ENCODE measurements at regions not wholly inside any gene's neighbourhood (a gene's known extent, or its start where the extent isn't known, plus 50 kb on each side); places are given as distances from the start of the nearest gene placed in this dataset.

DNA sequence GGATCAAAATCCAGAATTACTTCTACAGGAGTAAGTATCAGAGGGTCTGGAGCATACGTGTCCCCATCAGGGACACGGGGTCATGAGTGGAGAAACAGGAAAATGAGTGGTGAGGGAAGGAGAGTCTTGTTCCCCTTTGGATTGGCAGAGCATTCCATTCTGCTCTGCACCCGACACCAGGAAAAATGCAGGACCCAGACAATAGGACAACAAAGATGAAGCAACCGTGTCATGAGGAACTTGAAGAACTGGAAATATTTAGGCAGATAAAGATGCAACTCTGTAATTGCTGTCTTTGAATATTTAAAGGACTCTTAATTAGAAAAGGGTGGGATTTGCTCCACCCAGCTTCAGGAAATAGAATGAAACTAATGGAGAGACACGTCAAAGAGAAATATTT, 89.0 kb upstream of the BLID start:
- Histone ChIP-seq H3K4me3 (ENCODE audit: control insufficient read depth in 2 of 3, extremely low read depth in 1 of 3, insufficient read depth in 2 of 3, low read depth in 1 of 3, low read length in 3 of 3) (no peak overlapping the region), H2AFZ (ENCODE audit: control insufficient read depth, low read length) (no peak overlapping the region), H3K36me3 (ENCODE audit: control insufficient read depth in 2 of 2, extremely low read depth in 1 of 2, insufficient read depth in 2 of 2, low read length in 2 of 2) (no peaks in the 10 kb centered on the region), H3K4me1 (ENCODE audit: control insufficient read depth, extremely low read depth, insufficient read depth, low read length) (peaks cover 25% of the 10 kb centered on the region), H3K9ac (ENCODE audit: control insufficient read depth, extremely low read depth, insufficient read depth, low read length) (no peak overlapping the region), H3K79me2 (ENCODE audit: control insufficient read depth, insufficient read depth, low read length) (peaks cover 11% of the 10 kb centered on the region), H3K4me2 (ENCODE audit: control insufficient read depth, extremely low read depth, insufficient read depth, low read depth, low read length) (no peak overlapping the region), H4K20me1 (ENCODE audit: control insufficient read depth, extremely low read depth, insufficient read depth, low read length) (no peaks in the 10 kb centered on the region), H3K27ac (ENCODE audit: control insufficient read depth, insufficient read depth, low read length) (no peak overlapping the region), H3K27me3 (ENCODE audit: control insufficient read depth, extremely low read depth, insufficient read depth, low read length) (no peaks in the 10 kb centered on the region), H3K9me1 (ENCODE audit: control insufficient read depth, extremely low read depth, insufficient read depth, low read length) (no peaks in the 10 kb centered on the region), H3K9me3 (ENCODE audit: control insufficient read depth, low read depth, low read length) (no peaks in the 10 kb centered on the region)
- DNase-seq (ENCODE audit: low read depth, low spot score) (no peak), FAIRE-seq (no peak)
- TF ChIP-seq, protein P1, sequence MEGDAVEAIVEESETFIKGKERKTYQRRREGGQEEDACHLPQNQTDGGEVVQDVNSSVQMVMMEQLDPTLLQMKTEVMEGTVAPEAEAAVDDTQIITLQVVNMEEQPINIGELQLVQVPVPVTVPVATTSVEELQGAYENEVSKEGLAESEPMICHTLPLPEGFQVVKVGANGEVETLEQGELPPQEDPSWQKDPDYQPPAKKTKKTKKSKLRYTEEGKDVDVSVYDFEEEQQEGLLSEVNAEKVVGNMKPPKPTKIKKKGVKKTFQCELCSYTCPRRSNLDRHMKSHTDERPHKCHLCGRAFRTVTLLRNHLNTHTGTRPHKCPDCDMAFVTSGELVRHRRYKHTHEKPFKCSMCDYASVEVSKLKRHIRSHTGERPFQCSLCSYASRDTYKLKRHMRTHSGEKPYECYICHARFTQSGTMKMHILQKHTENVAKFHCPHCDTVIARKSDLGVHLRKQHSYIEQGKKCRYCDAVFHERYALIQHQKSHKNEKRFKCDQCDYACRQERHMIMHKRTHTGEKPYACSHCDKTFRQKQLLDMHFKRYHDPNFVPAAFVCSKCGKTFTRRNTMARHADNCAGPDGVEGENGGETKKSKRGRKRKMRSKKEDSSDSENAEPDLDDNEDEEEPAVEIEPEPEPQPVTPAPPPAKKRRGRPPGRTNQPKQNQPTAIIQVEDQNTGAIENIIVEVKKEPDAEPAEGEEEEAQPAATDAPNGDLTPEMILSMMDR (optimal IDR thresholded peaks at IDR 0.05 in 1 of 3, IDR thresholded peaks at IDR 0.05 in 1 of 3, conservative IDR thresholded peaks at IDR 0.05 in 1 of 3; ENCODE audit: extremely low read depth in 1 of 3, insufficient read depth in 2 of 3, low read length in 3 of 3), result no peak
- TF ChIP-seq EZH2 (IDR thresholded peaks at IDR 0.05; ENCODE audit: low read length), result no peak
- dilution Hi-C loops (cut with MboI; ENCODE audit: extremely low pct_ligation_motif_present, low sequenced_read_pairs), result no loop called here

DNA sequence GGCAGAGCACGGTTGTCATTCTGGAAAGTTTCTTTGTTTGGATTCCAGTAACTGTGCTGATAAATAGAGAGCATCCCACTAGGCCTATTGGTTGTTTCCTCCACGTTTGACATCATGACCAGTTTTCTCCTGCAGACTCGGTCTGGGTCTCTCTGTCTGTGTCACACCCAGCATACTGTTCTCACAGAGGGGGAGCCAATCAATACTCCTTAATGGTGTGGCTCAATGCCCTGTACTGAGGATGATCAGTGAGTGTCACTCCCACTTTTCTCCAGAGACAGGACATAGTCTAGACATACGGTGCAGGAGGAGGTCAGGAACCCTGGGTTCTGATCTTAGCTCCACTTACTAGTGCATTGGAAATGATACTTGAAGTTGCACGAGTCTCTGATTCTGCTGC, 88.2 kb upstream of the BLID start:
- Histone ChIP-seq H3K4me1 (ENCODE audit: control insufficient read depth, extremely low read depth, insufficient read depth, low read length) (peaks cover 25% of the 10 kb centered on the region), H3K36me3 (ENCODE audit: control insufficient read depth in 2 of 2, extremely low read depth in 1 of 2, insufficient read depth in 2 of 2, low read length in 2 of 2) (no peaks in the 10 kb centered on the region), H3K9me1 (ENCODE audit: control insufficient read depth, extremely low read depth, insufficient read depth, low read length) (no peaks in the 10 kb centered on the region), H3K27me3 (ENCODE audit: control insufficient read depth, extremely low read depth, insufficient read depth, low read length) (no peaks in the 10 kb centered on the region), H3K9ac (ENCODE audit: control insufficient read depth, extremely low read depth, insufficient read depth, low read length) (no peak overlapping the region), H3K4me2 (ENCODE audit: control insufficient read depth, extremely low read depth, insufficient read depth, low read depth, low read length) (no peak overlapping the region), H4K20me1 (ENCODE audit: control insufficient read depth, extremely low read depth, insufficient read depth, low read length) (no peaks in the 10 kb centered on the region), H2AFZ (ENCODE audit: control insufficient read depth, low read length) (no peak overlapping the region), H3K9me3 (ENCODE audit: control insufficient read depth, low read depth, low read length) (no peaks in the 10 kb centered on the region), H3K27ac (ENCODE audit: control insufficient read depth, insufficient read depth, low read length) (no peak overlapping the region), H3K79me2 (ENCODE audit: control insufficient read depth, insufficient read depth, low read length) (peaks cover 18% of the 10 kb centered on the region), H3K4me3 (ENCODE audit: control insufficient read depth in 2 of 3, extremely low read depth in 1 of 3, insufficient read depth in 2 of 3, low read depth in 1 of 3, low read length in 3 of 3) (no peak overlapping the region)
- no peak for DNase-seq (ENCODE audit: low read depth, low spot score)
- no peak for FAIRE-seq
- dilution Hi-C loops (cut with MboI; ENCODE audit: extremely low pct_ligation_motif_present, low sequenced_read_pairs), result no loop called here
- TF ChIP-seq EZH2 (IDR thresholded peaks at IDR 0.05; ENCODE audit: low read length), result no peak
- TF ChIP-seq, protein P1 (optimal IDR thresholded peaks at IDR 0.05 in 1 of 3, IDR thresholded peaks at IDR 0.05 in 1 of 3, conservative IDR thresholded peaks at IDR 0.05 in 1 of 3; ENCODE audit: extremely low read depth in 1 of 3, insufficient read depth in 2 of 3, low read length in 3 of 3), result no peak
